Liver (tissue), 7 donors: ENCODE measurements at regions not wholly inside any gene's neighbourhood (a gene's known extent, or its start where the extent isn't known, plus 50 kb on each side); places are given as distances from the start of the nearest gene placed in this dataset.

Experiments used
- DNase-seq: peaks from one replicate; pipeline ENCODE4 v3.0.0-alpha.2; 2017; ENCODE audit warnings: low spot score
- H3K27ac ChIP-seq, 2 donors: one replicate each; pipeline ENCODE4 v1.7.0; 2013; ENCODE audit warnings: inconsistent platforms in 2 of 2, low read length in 2 of 2, control low read depth in 1 of 2, low read depth in 1 of 2, mild to moderate bottlenecking in 1 of 2
- H3K27me3 ChIP-seq, 4 donors: one replicate each; pipeline versions ENCODE4 v1.6.1 to v1.7.0; 2013; ENCODE audit warnings: low read length in 3 of 4, inconsistent platforms in 1 of 4, mild to moderate bottlenecking in 1 of 4, moderate library complexity in 1 of 4; ENCODE audit not compliant: control insufficient read depth in 4 of 4, insufficient read depth in 4 of 4
- H3K36me3 ChIP-seq, 4 donors: one replicate each; pipeline versions ENCODE4 v1.6.1 to v1.7.0; 2013; ENCODE audit warnings: low read length in 3 of 4, mild to moderate bottlenecking in 3 of 4, low read depth in 1 of 4, moderate library complexity in 1 of 4; ENCODE audit not compliant: control insufficient read depth in 4 of 4, insufficient read depth in 3 of 4
- H3K4me1 ChIP-seq, 4 donors: one replicate each; pipeline versions ENCODE4 v1.6.1 to v1.7.0; 2013; ENCODE audit warnings: low read length in 3 of 4, mild to moderate bottlenecking in 3 of 4, moderate library complexity in 1 of 4; ENCODE audit not compliant: control insufficient read depth in 4 of 4, insufficient read depth in 4 of 4
- H3K4me3 ChIP-seq, 3 donors: one replicate each; pipeline versions ENCODE4 v1.6.1 to v1.7.0; 2013; ENCODE audit warnings: low read length in 3 of 3, control low read depth in 1 of 3, low read depth in 1 of 3, mild to moderate bottlenecking in 1 of 3
- H3K9ac ChIP-seq, 2 donors: one replicate each; pipeline ENCODE4 v1.7.0; 2013; ENCODE audit warnings: low read length in 2 of 2, mild to moderate bottlenecking in 2 of 2, moderate library complexity in 2 of 2, control low read depth in 1 of 2, low read depth in 1 of 2
- H3K9me3 ChIP-seq, 4 donors: one replicate each; pipeline versions ENCODE4 v1.6.1 to v1.7.0; 2013; ENCODE audit warnings: low read length in 3 of 4; ENCODE audit not compliant: control insufficient read depth in 4 of 4
- ATF3 ChIP-seq: IDR thresholded peaks from 2 replicates; pipeline ENCODE4 v1.6.1; 2016; ENCODE audit warnings: antibody characterized with exemption
- EGR1 ChIP-seq, 2 donors: IDR thresholded peaks; 2 replicates each; pipeline ENCODE4 v1.6.1; 2016 to 2018; ENCODE audit warnings: antibody characterized with exemption in 2 of 2, low read depth in 2 of 2
- FOXA1 ChIP-seq: IDR thresholded peaks from 2 replicates; pipeline ENCODE4 v1.6.1; 2016; ENCODE audit warnings: antibody characterized with exemption
- FOXA2 ChIP-seq: IDR thresholded peaks from 2 replicates; pipeline ENCODE4 v1.6.1; 2016; ENCODE audit warnings: antibody characterized with exemption
- GABPA ChIP-seq, 2 donors: IDR thresholded peaks in 1 of 2; conservative IDR thresholded peaks in 1 of 2; 2 replicates each; pipeline ENCODE4 v1.6.1; 2016; ENCODE audit warnings: antibody characterized with exemption in 2 of 2, mild to moderate bottlenecking in 1 of 2, moderate library complexity in 1 of 2
- HNF4A ChIP-seq, 2 donors: conservative IDR thresholded peaks; 2 replicates each; pipeline ENCODE4 v1.6.1; 2016; ENCODE audit warnings: antibody characterized with exemption in 2 of 2, mild to moderate bottlenecking in 2 of 2
- HNF4G ChIP-seq: IDR thresholded peaks from 2 replicates; pipeline ENCODE4 v1.6.1; 2016; ENCODE audit warnings: antibody characterized with exemption
- JUND ChIP-seq, 2 donors: IDR thresholded peaks; 2 replicates each; pipeline ENCODE4 v1.6.1; 2016; ENCODE audit warnings: antibody characterized with exemption in 2 of 2
- MAX ChIP-seq: IDR thresholded peaks from 2 replicates; pipeline ENCODE4 v1.6.1; 2016; ENCODE audit warnings: antibody characterized with exemption
- NR2F2 ChIP-seq: IDR thresholded peaks from 2 replicates; pipeline ENCODE4 v1.6.1; 2016; ENCODE audit warnings: antibody characterized with exemption
- RAD21 ChIP-seq, 2 donors: IDR thresholded peaks; 2 replicates each; pipeline ENCODE4 v1.6.1; 2016; ENCODE audit warnings: antibody characterized with exemption in 2 of 2, mild to moderate bottlenecking in 2 of 2
- REST ChIP-seq: IDR thresholded peaks from 2 replicates; pipeline ENCODE4 v1.6.1; 2016; ENCODE audit warnings: antibody characterized with exemption, mild to moderate bottlenecking
- RXRA ChIP-seq, 2 donors: IDR thresholded peaks; 2 replicates each; pipeline ENCODE4 v1.6.1; 2017 to 2018; ENCODE audit warnings: antibody characterized with exemption in 2 of 2, mild to moderate bottlenecking in 1 of 2
- SP1 ChIP-seq: IDR thresholded peaks from 2 replicates; pipeline ENCODE4 v1.6.1; 2018; ENCODE audit warnings: antibody characterized with exemption, mild to moderate bottlenecking
- TAF1 ChIP-seq: conservative IDR thresholded peaks from 2 replicates; pipeline ENCODE4 v1.6.1; 2016; ENCODE audit warnings: antibody characterized with exemption, mild to moderate bottlenecking
- YY1 ChIP-seq: IDR thresholded peaks from 2 replicates; pipeline ENCODE4 v1.6.1; 2016; ENCODE audit warnings: antibody characterized with exemption, mild to moderate bottlenecking
- WGBS: extraction: QIAGEN DNeasy Blood & Tissue Kit; methylation state at CpG from one replicate; pipeline ENCODE4 v1.1.7; 2013; 5-methylcytosine and 5-hydroxymethylcytosine counted together
- TF ChIP-seq, protein P1 (sequence below): IDR thresholded peaks from 2 replicates; pipeline ENCODE4 v1.6.1; 2016; ENCODE audit warnings: antibody characterized with exemption
- donor health status: healthy.
- donor health status: healthy.
- donor health status: healthy.
- donor health status: healthy.

DNA sequence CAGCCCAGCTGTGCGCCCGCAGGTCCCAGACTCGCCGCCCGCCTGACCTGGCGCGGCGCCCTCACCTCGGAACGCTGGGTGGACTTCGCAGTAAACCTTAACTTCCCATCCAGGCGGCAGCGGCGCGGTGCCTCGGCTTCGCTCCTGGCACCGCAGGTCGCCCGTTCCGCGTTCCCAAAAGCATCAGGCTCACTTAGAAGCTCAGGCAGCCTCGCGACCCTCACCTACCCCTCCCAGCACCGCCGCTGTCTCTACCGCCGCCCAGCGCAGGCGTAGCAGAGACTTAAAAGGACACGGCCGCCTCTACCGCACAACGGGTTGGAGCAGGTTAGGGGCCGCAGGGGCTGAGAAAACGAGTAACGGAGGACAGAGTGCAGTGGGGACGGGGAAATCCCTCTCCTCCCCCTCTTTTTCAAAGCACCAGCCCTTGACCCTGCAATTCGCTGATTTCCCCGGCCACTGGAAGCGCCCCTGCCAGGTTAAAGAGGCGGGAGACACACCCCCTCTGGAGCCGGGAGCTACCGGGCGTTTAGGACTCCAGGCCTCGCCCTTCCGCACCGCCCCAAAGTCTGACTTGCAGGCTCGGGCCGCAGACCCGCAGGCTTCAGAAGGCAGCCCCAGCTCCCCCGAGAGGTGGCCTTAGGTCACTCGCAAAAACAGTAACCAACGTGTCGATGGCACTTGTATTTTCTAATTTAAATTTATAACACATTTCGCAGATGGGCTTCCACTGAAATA is 328.5 kb downstream of the FAM72C start:
- H3K27me3 ChIP-seq = peaks cover 0 to 3% (median 0%) of the 10 kb centered on the region in 4 donors
- TF ChIP-seq HNF4A (conservative IDR thresholded peaks at IDR 0.05) = no peak
- TF ChIP-seq EGR1 (IDR thresholded peaks at IDR 0.05; ENCODE audit: low read depth in 2 of 2) = no peak
- TF ChIP-seq YY1 = no peak
- TF ChIP-seq MAX = no peak
- no peak for TF ChIP-seq FOXA2
- TF ChIP-seq RAD21 (IDR thresholded peaks at IDR 0.05) = no peak
- no peak for TF ChIP-seq ATF3
- TF ChIP-seq FOXA1 = no peak
- no peak for TF ChIP-seq SP1
- no peak for TF ChIP-seq RXRA (IDR thresholded peaks at IDR 0.05)
- no peak for TF ChIP-seq REST
- TF ChIP-seq GABPA (IDR thresholded peaks at IDR 0.05 in 1 of 2, conservative IDR thresholded peaks at IDR 0.05 in 1 of 2) = no peak
- no peaks in the 10 kb centered on the region for H3K36me3 ChIP-seq
- H3K9me3 ChIP-seq = no peaks in the 10 kb centered on the region
- no peak overlapping the region for H3K9ac ChIP-seq
- H3K4me1 ChIP-seq = no peaks in the 10 kb centered on the region
- no peak overlapping the region for H3K27ac ChIP-seq
- H3K4me3 ChIP-seq = no peak overlapping the region
- no peak for DNase-seq
- 6% methylated on average over 56 of the region's 56 CpGs for WGBS

DNA sequence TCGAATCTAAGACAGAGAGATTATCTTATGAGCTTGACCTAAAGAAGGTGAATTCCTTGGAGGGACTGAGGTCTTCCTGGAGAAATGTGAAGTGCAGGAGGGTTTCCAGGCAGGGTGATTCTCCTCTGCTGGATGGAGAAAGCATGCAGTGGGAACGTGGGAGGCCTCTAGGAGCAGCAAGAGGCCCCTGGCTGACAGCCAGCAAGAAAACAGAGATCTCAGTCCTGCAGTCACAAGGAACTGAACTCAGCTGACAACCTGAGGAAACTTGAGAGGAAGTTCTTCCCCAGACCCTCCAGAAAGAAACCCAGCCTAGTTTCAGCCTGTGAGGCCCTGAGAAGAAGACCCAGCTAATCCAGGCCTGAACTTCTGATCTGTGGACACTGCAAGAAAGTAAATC is 345.9 kb downstream of the FAM72C start:
- no peak for DNase-seq

More for the DNA sequence above, 345.9 kb downstream of the FAM72C start:
- peaks cover 0 to 2% (median 0%) of the 10 kb centered on the region in 4 donors for H3K27me3 ChIP-seq
- no peaks in the 10 kb centered on the region for H3K4me1 ChIP-seq
- H3K9ac ChIP-seq = no peak overlapping the region
- TF ChIP-seq HNF4G (no peak), RXRA (IDR thresholded peaks at IDR 0.05) (no peak), ATF3 (no peak), GABPA (IDR thresholded peaks at IDR 0.05 in 1 of 2, conservative IDR thresholded peaks at IDR 0.05 in 1 of 2) (no peak), SP1 (no peak), FOXA2 (no peak), HNF4A (conservative IDR thresholded peaks at IDR 0.05) (no peak), FOXA1 (no peak), RAD21 (IDR thresholded peaks at IDR 0.05) (no peak), NR2F2 (no peak), EGR1 (IDR thresholded peaks at IDR 0.05; ENCODE audit: low read depth in 2 of 2) (no peak), TAF1 (no peak), JUND (IDR thresholded peaks at IDR 0.05) (no peak), REST (no peak), YY1 (no peak)
- TF ChIP-seq, protein P1, sequence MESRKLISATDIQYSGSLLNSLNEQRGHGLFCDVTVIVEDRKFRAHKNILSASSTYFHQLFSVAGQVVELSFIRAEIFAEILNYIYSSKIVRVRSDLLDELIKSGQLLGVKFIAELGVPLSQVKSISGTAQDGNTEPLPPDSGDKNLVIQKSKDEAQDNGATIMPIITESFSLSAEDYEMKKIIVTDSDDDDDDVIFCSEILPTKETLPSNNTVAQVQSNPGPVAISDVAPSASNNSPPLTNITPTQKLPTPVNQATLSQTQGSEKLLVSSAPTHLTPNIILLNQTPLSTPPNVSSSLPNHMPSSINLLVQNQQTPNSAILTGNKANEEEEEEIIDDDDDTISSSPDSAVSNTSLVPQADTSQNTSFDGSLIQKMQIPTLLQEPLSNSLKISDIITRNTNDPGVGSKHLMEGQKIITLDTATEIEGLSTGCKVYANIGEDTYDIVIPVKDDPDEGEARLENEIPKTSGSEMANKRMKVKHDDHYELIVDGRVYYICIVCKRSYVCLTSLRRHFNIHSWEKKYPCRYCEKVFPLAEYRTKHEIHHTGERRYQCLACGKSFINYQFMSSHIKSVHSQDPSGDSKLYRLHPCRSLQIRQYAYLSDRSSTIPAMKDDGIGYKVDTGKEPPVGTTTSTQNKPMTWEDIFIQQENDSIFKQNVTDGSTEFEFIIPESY = no peak
- WGBS = 42% methylated on average over 2 of the region's 2 CpGs
- no peaks in the 10 kb centered on the region for H3K36me3 ChIP-seq
- H3K9me3 ChIP-seq = no peaks in the 10 kb centered on the region
- H3K4me3 ChIP-seq = no peak overlapping the region
- no peak overlapping the region for H3K27ac ChIP-seq
